Stimulated activated CD4-positive, alpha-beta T cell treated with anti-CD3 and anti-CD28 coated beads, Interleukin-1b, Interleukin-23, amount 100 ng/mL, for 4 hours (primary cell): ENCODE measurements at regions not wholly inside any gene's neighbourhood (a gene's known extent, or its start where the extent isn't known, plus 50 kb on each side); places are given as distances from the start of the nearest gene placed in this dataset.

ENCODE experiments used
- DNase-seq, 2 donors: peaks; one replicate each; pipeline ENCODE4 v3.0.0-alpha.2; 2020; ENCODE audit warnings: low read depth in 2 of 2

DNA sequence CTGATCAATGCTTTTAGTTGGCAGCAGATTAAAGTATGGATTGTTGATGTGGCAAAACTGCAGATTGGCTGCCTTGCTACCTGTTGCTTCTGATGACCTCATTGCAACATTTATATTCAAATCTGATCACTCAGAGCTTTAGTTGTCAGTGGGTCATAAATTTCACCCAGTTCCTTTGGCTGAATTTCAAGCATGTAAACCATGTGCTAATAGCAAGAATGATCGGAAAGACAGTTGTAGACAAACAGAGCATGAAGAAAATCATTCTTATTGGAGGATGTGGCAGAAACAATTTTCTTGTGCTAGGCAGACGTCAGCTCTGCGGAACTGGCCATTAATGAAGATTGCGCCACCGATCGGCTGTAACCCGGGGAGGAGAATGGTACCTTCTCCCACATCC lies 346.6 kb upstream of the EEF2KMT start:
- DNase-seq, result no peak

DNA sequence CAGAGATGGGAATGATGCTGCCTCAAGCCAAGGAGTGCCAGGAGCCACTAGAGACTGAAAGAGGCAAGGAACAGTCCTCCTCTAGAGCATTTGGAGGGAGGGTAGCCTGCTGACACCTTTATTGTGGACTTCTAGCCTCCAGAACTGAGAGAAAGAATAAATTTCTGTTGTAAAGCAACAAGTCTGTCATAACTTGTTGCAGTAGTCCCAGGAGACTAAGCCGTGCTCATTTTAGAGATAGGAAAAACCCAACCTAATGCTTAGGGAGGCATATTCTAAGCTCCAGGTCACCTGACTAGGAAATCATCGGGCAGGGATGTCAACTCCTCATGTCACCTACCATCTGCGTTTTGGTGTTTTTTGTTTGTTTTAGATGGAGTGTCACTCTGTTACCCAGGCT lies 345.4 kb upstream of the EEF2KMT start:
- DNase-seq, result no peak

GRCh38 chr16:5442054-5442453 lies 344.5 kb upstream of the EEF2KMT start:
- no peak for DNase-seq

- DNase-seq, result no peak
These were observed 341.0 kb upstream of the EEF2KMT start for GRCh38 chr16:5438591-5438990.

GRCh38 chr16:5433587-5433986 lies 336.0 kb upstream of the EEF2KMT start:
- no peak for DNase-seq

DNA sequence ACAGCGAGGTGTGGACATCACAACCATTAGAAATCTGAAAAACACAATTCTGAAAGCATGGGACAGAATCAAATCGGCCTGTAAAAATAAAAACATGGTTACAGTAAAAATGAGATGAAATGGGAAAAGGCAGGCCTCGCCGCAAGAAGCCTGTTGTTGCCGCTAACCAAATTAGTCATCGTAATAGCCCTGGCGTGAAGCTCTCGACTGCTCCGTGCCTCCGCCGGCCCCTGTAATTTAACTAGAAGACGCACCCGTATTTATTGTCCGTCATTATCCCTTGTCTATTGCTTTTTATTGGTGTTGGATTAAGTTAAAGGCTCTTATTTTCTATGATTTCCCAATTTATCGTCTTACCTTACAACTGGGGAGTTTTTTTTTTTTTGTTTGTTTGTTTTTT lies 334.6 kb upstream of the EEF2KMT start:
- no peak for DNase-seq

DNA sequence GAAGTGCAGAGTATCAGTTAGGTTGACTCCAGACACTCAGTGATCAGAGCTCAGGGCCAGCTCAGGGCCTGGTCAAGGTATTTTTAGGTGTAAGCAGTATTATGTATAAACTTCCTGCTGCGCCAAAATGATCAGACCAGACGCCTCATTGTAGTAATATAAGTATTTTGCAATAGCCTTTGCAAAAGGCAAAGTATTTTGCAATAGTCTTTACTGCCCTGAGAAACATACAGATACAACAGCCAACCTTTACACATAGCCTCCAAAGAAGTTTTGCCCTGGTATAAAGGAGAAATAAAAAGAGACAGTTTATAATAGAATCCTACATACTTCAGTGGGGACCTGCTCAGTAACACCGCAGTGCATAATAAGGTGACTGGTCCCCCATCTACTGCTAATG lies 333.0 kb upstream of the EEF2KMT start:
- DNase-seq, result no peak

GRCh38 chr16:5428932-5429331 lies 331.3 kb upstream of the EEF2KMT start:
- no peak for DNase-seq

DNA sequence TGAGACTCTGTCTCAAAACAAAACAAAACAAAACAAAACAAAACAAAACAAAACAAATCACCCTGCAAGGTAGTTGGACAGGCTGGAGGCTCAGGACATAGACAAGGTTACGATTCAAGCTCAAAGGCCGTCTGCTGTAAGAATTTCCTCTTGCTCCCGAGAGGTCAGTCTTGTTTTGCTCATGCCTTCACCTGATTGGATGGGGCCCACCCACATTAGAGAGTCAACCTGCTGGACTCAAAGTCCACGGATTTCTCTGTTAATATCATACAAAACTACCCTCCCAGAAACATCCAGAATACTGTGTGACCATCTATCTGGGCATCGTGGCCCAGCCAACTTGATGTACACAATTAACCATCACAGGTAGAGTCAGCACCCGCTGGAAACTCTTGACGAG lies 330.0 kb upstream of the EEF2KMT start:
- DNase-seq, result no peak

- no peak for DNase-seq
These were observed 325.3 kb upstream of the EEF2KMT start for GRCh38 chr16:5422643-5423496.

GRCh38 chr16:5422047-5422446 lies 324.5 kb upstream of the EEF2KMT start:
- DNase-seq, result no peak

- no peak for DNase-seq
These were observed 318.4 kb upstream of the EEF2KMT start for GRCh38 chr16:5416013-5416412.

DNA sequence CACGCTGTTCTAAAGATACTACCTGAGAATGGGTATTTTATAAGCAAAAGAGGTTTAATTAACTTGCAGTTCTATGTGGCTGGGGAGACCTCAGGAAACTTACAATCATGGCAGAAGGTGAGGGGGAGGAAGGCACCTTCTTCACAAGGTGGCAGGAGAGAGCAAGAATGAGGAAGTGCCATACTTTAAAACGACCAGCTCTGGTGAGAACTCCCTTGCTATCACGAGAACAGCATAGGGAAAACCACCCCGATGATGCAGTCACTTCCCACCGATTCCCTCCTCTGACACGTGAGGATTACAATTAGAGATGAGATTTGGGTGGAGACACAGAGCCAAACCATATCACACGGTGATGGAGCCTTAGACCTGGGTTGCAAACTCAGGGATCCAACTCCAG lies 317.5 kb upstream of the EEF2KMT start:
- DNase-seq, result no peak

DNA sequence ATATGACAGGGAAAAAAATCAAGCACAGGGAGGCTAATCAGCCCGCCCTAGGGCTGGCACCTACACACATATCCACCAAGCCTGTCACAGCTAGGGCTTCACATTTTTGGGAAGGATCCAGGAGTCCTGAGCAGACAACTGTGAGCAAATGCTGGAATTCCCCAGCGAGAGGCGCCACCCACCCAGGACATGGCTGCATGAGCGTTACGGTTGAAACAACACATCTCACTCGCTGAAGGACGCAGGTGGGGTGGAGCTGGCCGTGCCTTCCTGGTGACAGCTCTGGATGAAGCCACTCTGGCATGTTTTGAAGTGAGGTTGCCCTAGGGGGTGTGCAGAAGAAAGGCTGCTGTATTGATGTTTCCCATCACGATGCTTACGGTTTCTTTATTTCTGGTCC lies 315.1 kb upstream of the EEF2KMT start:
- no peak for DNase-seq

DNA sequence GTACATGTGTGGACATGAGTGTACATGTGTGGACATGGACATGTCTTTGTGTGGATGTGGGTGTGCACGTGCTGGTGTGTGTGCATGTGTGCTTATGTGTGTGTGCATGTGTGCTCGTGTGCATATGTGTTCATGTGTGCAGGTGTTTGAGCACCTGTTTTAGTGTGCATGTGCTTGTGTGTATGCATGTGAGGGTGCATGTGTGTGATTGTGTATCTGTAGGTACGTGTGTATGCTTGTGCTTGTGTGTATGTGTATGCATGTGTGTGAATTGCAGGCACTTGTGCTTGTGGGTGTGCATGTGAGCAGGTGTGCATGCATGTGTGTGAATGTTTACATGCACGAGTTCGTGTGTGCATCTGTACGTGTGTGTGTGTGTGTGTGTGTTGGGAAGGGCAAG lies 300.6 kb upstream of the EEF2KMT start:
- no peak for DNase-seq

GRCh38 chr16:5396880-5397279 lies 299.3 kb upstream of the EEF2KMT start:
- DNase-seq, result no peak

- DNase-seq, result no peak
These were observed 295.5 kb upstream of the EEF2KMT start for GRCh38 chr16:5393070-5393469.

GRCh38 chr16:5386989-5387388 lies 289.4 kb upstream of the EEF2KMT start:
- DNase-seq, result no peak

GRCh38 chr16:5385811-5386210 lies 288.2 kb upstream of the EEF2KMT start:
- no peak for DNase-seq

DNA sequence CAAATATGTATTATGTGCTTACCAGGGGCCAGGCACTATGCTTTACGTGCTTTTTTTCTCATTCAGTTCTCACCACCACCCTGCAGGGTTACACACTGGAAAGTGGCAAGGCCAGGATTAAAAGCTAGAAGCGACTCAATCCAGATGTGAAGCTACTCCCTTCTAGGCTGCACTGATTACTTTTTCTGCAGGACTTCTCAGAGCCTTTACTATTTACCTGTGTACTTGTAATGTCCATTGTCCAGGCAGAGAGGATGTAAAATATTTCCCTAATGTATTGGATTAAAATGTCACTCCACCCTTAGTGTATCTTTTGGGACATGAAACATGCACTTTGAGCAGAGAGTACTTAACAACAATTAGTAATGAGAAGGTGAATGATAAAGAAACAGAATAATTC lies 287.5 kb upstream of the EEF2KMT start:
- no peak for DNase-seq

GRCh38 chr16:5383737-5384136 lies 286.1 kb upstream of the EEF2KMT start:
- DNase-seq, result no peak

GRCh38 chr16:5382484-5382883 lies 284.9 kb upstream of the EEF2KMT start:
- no peak for DNase-seq

- no peak for DNase-seq
These were observed 283.9 kb upstream of the EEF2KMT start for GRCh38 chr16:5381481-5381880.

- no peak for DNase-seq
These were observed 282.4 kb upstream of the EEF2KMT start for GRCh38 chr16:5379954-5380353.
